ENCODE measurements at regions not wholly inside any gene's neighbourhood (a gene's known extent, or its start where the extent isn't known, plus 50 kb on each side); places are given as distances from the start of the nearest gene placed in this dataset.

DNA sequence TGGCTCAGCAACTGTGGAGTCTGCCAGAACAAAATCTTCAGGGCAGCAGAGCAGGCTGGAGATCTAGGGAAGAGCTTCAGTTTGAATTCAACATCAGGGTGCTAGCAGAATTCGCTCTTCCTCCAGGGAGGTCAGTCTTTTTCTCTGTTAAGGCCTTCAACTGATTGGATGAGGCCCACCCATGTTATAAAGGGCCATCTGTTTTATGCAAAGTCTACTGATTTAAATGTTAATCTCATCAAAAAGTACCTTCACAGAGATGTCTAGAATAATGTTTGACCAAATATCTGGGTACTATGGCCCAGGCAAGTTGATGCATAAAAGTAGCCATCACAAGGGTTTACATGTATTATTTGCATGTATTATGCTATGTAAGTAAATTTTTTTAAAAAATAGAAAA lies 378.4 kb downstream of the BTG1 start:
- H3K4me3 ChIP-seq (ENCODE audit: low read depth, low read length): no peak overlapping the region
- DNase-seq (ENCODE audit: low read depth): no peak
- TF ChIP-seq, protein P1, sequence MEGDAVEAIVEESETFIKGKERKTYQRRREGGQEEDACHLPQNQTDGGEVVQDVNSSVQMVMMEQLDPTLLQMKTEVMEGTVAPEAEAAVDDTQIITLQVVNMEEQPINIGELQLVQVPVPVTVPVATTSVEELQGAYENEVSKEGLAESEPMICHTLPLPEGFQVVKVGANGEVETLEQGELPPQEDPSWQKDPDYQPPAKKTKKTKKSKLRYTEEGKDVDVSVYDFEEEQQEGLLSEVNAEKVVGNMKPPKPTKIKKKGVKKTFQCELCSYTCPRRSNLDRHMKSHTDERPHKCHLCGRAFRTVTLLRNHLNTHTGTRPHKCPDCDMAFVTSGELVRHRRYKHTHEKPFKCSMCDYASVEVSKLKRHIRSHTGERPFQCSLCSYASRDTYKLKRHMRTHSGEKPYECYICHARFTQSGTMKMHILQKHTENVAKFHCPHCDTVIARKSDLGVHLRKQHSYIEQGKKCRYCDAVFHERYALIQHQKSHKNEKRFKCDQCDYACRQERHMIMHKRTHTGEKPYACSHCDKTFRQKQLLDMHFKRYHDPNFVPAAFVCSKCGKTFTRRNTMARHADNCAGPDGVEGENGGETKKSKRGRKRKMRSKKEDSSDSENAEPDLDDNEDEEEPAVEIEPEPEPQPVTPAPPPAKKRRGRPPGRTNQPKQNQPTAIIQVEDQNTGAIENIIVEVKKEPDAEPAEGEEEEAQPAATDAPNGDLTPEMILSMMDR (conservative IDR thresholded peaks at IDR 0.05; ENCODE audit: low read depth, low read length): no peak

DNA sequence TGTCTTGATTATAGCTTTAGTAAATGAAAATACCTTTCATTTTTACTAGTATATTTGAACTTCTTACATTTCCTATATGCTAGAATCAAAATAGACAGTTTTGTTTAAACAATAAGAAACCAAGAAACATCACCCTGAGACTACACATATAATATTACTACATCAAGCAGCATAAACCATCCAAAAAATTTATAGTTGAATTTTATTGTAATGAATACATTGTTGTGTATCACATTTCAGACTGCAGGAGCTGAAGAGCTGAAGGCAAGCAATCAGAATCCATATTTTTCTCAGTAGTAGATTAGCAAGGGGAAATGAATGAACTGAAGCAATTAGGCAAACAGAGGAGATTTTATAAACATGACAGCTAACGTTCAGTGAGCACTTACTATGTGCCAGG lies 379.2 kb downstream of the BTG1 start:
- DNase-seq (ENCODE audit: low read depth): no peak
- H3K4me3 ChIP-seq (ENCODE audit: low read depth, low read length): no peak overlapping the region
- TF ChIP-seq, protein P1 (conservative IDR thresholded peaks at IDR 0.05; ENCODE audit: low read depth, low read length): no peak

DNA sequence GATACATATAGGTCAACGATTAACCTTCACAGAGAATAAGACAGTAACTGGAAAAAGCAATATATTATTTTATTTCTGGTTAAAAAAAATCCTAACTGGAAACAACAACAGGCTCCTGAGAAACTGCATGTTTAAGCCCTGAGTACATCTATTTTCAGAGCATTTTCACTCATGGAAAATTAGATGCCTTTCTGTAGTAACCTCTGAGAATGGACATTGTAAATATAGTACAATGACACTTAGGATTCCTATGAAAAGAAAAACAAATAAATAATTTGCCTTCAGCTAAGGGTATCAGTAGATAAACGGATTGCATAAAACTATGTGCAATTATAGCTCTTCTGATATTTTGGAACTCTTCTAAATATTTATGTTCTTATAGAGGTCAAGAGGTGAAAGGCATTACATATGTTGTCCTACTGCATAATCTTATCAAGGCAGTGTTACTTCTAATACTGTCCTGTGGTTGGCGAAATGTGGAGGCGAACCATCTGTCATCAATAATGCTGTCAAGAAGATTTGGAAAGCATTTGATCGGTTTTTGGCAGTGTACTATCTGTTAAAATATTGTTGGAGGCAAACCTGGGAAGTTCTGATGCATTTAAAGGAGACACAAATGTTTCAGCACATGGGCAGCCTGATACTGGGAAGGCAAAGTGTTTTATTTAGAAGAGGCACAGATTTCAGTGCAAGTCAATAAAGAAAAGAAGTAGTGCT lies 381.8 kb downstream of the BTG1 start:
- no peak overlapping the region for H3K4me3 ChIP-seq (ENCODE audit: low read depth, low read length)
- TF ChIP-seq, protein P1 (conservative IDR thresholded peaks at IDR 0.05; ENCODE audit: low read depth, low read length): no peak
- DNase-seq (ENCODE audit: low read depth): no peak

DNA sequence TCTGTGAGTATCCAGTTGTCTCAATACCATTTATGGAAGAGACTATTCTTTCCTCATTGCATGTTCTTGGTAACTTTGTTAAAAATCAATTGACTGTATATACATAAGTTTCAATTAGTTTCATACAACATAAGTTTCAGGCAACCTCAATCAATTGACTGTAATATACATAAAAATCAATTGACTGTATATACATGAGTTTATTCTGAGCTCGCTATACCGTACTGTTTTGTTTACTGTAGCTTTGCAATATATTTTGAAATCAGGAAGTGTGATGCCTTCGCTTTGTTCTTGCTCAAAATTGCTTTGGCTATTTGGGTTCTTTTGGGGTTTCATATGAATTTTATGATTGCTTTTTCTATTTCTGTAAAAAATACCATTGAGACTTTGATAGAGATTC lies 392.0 kb downstream of the BTG1 start:
- TF ChIP-seq, protein P1 (conservative IDR thresholded peaks at IDR 0.05; ENCODE audit: low read depth, low read length): no peak
- DNase-seq (ENCODE audit: low read depth): no peak
- H3K4me3 ChIP-seq (ENCODE audit: low read depth, low read length): no peak overlapping the region

DNA sequence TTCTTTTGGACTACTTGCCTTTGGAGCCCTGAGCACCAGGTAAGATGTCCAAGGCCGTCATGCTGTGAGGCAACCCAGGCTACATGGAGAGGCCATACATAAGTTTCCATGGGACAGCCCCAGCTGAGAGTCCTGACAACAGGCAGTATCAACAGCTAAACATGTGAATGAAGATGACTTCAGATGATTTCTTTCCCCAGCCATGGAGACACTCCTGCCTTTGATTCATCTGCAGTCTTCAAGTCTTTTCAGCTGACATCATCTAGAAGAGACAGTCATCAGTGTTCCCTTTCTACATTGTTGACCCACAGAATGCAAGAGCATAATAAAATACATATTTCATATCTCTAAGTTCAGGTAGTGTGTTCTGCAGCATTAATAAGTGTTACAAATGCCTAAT lies 398.7 kb downstream of the BTG1 start:
- H3K4me3 ChIP-seq (ENCODE audit: low read depth, low read length): no peak overlapping the region
- TF ChIP-seq, protein P1 (conservative IDR thresholded peaks at IDR 0.05; ENCODE audit: low read depth, low read length): no peak
- DNase-seq (ENCODE audit: low read depth): no peak

DNA sequence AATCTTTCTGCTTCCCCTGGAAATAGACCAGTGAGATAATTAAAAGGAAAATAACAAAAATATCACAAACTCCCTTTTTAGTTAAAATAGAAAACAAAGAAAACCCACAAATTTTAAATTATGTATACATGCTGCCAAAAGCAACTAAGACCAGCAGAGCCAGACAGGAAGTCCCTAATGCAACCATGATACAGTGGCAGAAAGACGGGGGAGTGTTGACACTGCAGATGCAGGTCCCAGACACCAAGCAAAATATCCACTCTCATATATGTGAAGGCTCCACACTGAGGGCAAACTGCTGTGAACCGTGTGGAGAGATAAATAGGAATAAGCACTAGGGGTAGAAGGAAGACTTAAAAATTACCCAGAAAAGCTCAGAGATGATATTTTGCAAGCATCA lies 401.0 kb downstream of the BTG1 start:
- H3K4me3 ChIP-seq (ENCODE audit: low read depth, low read length): no peak overlapping the region
- TF ChIP-seq, protein P1 (conservative IDR thresholded peaks at IDR 0.05; ENCODE audit: low read depth, low read length): no peak

DNA sequence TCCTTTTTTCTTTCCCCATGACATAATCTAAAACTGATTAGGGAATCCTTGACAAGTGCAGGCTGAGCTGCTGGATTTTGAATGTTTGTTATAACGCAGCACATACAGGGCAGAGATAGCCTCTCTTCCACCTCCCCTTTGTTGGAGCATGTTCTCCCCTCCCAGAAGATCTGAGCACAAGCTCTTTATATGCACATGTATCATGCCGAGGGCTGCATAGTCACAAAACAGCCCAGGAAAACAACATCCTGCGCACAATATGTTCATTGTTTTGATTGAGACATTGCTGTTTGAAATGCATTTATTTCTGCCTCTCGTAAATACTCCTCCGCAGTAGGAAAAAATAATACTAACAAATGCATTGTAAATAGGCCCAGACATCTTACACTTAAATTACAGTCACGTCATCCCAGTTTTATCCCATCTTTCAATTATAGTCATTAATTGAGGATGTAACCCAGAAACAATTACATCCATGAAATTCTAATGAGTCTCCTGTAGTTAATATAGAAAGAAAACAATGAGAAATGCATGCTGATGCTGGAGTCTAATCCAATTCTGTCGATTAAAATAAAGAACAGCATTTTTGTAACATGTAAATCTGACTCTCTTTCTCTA lies 401.8 kb downstream of the BTG1 start:
- no peak overlapping the region for H3K4me3 ChIP-seq (ENCODE audit: low read depth, low read length)
- TF ChIP-seq, protein P1 (conservative IDR thresholded peaks at IDR 0.05; ENCODE audit: low read depth, low read length): no peak
- DNase-seq (ENCODE audit: low read depth): no peak

More for the DNA sequence above, 401.0 kb downstream of the BTG1 start:
- DNase-seq (ENCODE audit: low read depth): no peak

Data from choroid plexus epithelial cell (primary cell).